Heart left ventricle (tissue), 16 donors: ENCODE measurements at regions not wholly inside any gene's neighbourhood (a gene's known extent, or its start where the extent isn't known, plus 50 kb on each side); places are given as distances from the start of the nearest gene placed in this dataset.

ENCODE experiments used
- ATAC-seq, 4 donors: fragments of 200-7000 bp; cut with Tn5 transposase; one replicate each; pipeline ENCODE4 v1.9.1; 2020 to 2022; ENCODE audit warnings: moderate library complexity in 4 of 4, mild to moderate bottlenecking in 3 of 4, moderate number of reproducible peaks in 1 of 4
- DNase-seq, 5 donors: peaks; one replicate each; pipeline ENCODE4 v3.0.0-alpha.2; 2020
- H3K27ac ChIP-seq, 12 donors: fragments of 200-600 bp; sonication (generic) in 4 of 12; one replicate each; pipeline versions ENCODE4 v1.5.0 to v1.8.0; 2016 to 2022; ENCODE audit warnings: mild to moderate bottlenecking in 2 of 12
- H3K27me3 ChIP-seq, 9 donors: fragments of 200-600 bp; sonication (generic) in 2 of 9; one replicate each; pipeline versions ENCODE4 v1.5.1 to v1.8.0; 2016 to 2022; ENCODE audit warnings: mild to moderate bottlenecking in 3 of 9
- H3K36me3 ChIP-seq, 9 donors: fragments of 200-600 bp; sonication (generic) in 2 of 9; one replicate each; pipeline versions ENCODE4 v1.5.0 to v1.8.0; 2018 to 2022; ENCODE audit warnings: mild to moderate bottlenecking in 2 of 9
- H3K4me1 ChIP-seq, 12 donors: fragments of 200-600 bp; sonication (generic) in 4 of 12; one replicate each; pipeline versions ENCODE4 v1.5.0 to v1.8.0; 2016 to 2022; ENCODE audit warnings: mild to moderate bottlenecking in 3 of 12
- H3K4me3 ChIP-seq, 12 donors: fragments of 200-600 bp; sonication (generic) in 4 of 12; one replicate each; pipeline versions ENCODE4 v1.5.0 to v1.8.0; 2017 to 2022; ENCODE audit warnings: mild to moderate bottlenecking in 9 of 12, moderate library complexity in 4 of 12
- H3K9me3 ChIP-seq, 12 donors: fragments of 200-600 bp; sonication (generic) in 4 of 12; one replicate each; pipeline versions ENCODE4 v1.5.0 to v1.8.0; 2016 to 2022; ENCODE audit warnings: mild to moderate bottlenecking in 1 of 12
- POLR2A ChIP-seq, 2 donors: fragments of 450-650 bp; IDR thresholded peaks; one replicate each; pipeline ENCODE4 v1.6.1; 2017; ENCODE audit warnings: antibody characterized with exemption in 2 of 2, mild to moderate bottlenecking in 2 of 2, moderate library complexity in 2 of 2
- WGBS, 4 donors: extraction: QIAGEN DNeasy Blood & Tissue Kit in 2 of 4; methylation state at CpG; one replicate each; pipeline versions ENCODE4 v1.1.5 to v1.1.7; 2013 to 2018; 5-methylcytosine and 5-hydroxymethylcytosine counted together
- intact Hi-C, 10 donors: fragments of 100-400 bp; cut with DNase I; formaldehyde crosslinking; loops; one replicate each; pipeline versions ENCODE4 v1.11.1 to v1.14.2; 2022
- TF ChIP-seq, protein P1 (sequence below), 12 donors: fragments of 200-600 bp; sonication (generic) in 4 of 12; IDR thresholded peaks; one replicate each; pipeline versions ENCODE4 v1.5.0 to v1.8.0; 2018 to 2022; ENCODE audit warnings: antibody characterized with exemption in 12 of 12, mild to moderate bottlenecking in 5 of 12
- donor health status: ischemic (EF 13 %, LVEDD 7.1; RV severe dilation, severe dysfunction).
- donor health status: healthy with polysubstance abuse.
- donor health status: DM: no; HTN: yes; CAD: no.
- donor health status: DM: no; HTN: no; CAD: no.
- donor health status: ischemic (EF 25% LVEDD 6.9; RV normal size, moderate dysfunction).
- donor health status: ischemic (EF 25% LVEDD 5.7; RV mildly dilated, moderate dysfunction).
- donor health status: healthy.
- donor health status: DM: yes; HTN: yes; CAD: no.
- donor health status: ischemic (EF 35%, LVEDD 5.7; RV mildly dilated, moderate dysfunction).
- donor health status: nonischemic (EF 11% LVEDD 7.7; RV severe dilation, severe dysfunction).
- donor health status: DM: yes; HTN: yes; CAD: no.
- donor health status: PGD.
- donor health status: ischemic (EF 29% LVEDD 5.4; RV normal size, mild dysfunction).
- donor health status: nonischemic (EF 23%, LVEDD 6.1; RV moderate dilation, normal function).

- WGBS, 4 donors = 85 to 92% (median 87%) methylated on average over 4 of the region's 4 CpGs
- no peaks in the 10 kb centered on the region for H3K4me1 ChIP-seq
- no peak for ATAC-seq
- no peaks in the 10 kb centered on the region for H3K27me3 ChIP-seq
- DNase-seq = no peak
- TF ChIP-seq, protein P1, sequence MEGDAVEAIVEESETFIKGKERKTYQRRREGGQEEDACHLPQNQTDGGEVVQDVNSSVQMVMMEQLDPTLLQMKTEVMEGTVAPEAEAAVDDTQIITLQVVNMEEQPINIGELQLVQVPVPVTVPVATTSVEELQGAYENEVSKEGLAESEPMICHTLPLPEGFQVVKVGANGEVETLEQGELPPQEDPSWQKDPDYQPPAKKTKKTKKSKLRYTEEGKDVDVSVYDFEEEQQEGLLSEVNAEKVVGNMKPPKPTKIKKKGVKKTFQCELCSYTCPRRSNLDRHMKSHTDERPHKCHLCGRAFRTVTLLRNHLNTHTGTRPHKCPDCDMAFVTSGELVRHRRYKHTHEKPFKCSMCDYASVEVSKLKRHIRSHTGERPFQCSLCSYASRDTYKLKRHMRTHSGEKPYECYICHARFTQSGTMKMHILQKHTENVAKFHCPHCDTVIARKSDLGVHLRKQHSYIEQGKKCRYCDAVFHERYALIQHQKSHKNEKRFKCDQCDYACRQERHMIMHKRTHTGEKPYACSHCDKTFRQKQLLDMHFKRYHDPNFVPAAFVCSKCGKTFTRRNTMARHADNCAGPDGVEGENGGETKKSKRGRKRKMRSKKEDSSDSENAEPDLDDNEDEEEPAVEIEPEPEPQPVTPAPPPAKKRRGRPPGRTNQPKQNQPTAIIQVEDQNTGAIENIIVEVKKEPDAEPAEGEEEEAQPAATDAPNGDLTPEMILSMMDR (IDR thresholded peaks at IDR 0.05) = no peak
- no peak for TF ChIP-seq POLR2A (IDR thresholded peaks at IDR 0.05)
- H3K36me3 ChIP-seq = no peaks in the 10 kb centered on the region
- intact Hi-C loops = no loop called here
- no peak overlapping the region for H3K4me3 ChIP-seq
- no peak overlapping the region for H3K27ac ChIP-seq
- peaks cover 0 to 8% (median 0%) of the 10 kb centered on the region in 12 donors for H3K9me3 ChIP-seq
Measured at GRCh38 chr18:44198612-44199284, 481.9 kb upstream of the SETBP1 start.

DNA sequence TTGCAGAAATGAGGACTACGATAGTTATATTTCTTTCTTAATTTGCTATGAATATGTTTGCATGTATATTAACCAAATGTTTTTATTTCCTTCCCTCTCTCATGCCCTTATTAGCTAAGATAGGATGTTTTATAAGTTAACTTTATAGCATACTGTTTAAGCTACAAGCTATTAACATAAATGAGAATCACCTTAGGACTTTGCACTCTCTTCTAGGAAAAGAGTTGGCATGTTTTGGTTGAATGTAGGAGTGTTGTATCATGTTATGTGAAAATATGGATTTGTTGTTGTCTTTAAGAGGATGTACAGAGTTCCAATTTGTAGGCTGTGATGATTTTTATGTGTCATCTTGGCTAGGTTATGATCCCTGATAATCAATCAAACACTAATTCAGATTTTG, 467.4 kb upstream of the SETBP1 start:
- TF ChIP-seq, protein P1 (IDR thresholded peaks at IDR 0.05) = no peak
- Histone ChIP-seq H3K36me3 (no peaks in the 10 kb centered on the region), H3K9me3 (no peaks in the 10 kb centered on the region), H3K27ac (no peak overlapping the region), H3K4me1 (no peaks in the 10 kb centered on the region), H3K4me3 (no peak overlapping the region), H3K27me3 (no peaks in the 10 kb centered on the region)
- intact Hi-C loops = no loop called here
- 88 to 95% (median 94%) methylated on average over 1 of the region's 1 CpG for WGBS, 4 donors
- no peak for DNase-seq
- ATAC-seq = no peak

DNA sequence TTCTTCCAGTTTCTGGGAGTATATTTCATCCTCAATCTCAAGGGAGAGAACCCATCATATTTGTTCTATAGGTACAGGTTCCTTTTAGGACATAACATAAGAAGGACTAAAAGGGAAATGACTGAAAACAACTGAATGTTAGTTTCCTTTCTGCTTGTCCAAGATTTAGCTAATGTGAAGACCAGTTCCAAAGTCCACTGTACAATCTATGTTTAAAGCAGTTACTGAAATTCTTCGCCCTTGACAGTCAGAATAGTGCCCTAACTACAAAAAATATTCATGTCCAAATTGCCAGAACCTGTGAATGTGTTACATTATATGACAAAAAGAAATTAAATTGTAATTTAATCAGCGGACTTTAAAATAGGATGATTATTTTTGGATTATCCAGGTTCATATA, 466.3 kb upstream of the SETBP1 start:
- intact Hi-C loops = no loop called here
- no peak overlapping the region for H3K27ac ChIP-seq
- no peaks in the 10 kb centered on the region for H3K9me3 ChIP-seq
- ATAC-seq (no peak), DNase-seq (no peak)
- no peaks in the 10 kb centered on the region for H3K4me1 ChIP-seq
- TF ChIP-seq, protein P1 (IDR thresholded peaks at IDR 0.05) = no peak
- no peak for TF ChIP-seq POLR2A (IDR thresholded peaks at IDR 0.05)
- no peaks in the 10 kb centered on the region for H3K36me3 ChIP-seq
- H3K27me3 ChIP-seq = no peaks in the 10 kb centered on the region
- H3K4me3 ChIP-seq = no peak overlapping the region
- 75 to 86% (median 82%) methylated on average over 2 of the region's 2 CpGs for WGBS, 4 donors

DNA sequence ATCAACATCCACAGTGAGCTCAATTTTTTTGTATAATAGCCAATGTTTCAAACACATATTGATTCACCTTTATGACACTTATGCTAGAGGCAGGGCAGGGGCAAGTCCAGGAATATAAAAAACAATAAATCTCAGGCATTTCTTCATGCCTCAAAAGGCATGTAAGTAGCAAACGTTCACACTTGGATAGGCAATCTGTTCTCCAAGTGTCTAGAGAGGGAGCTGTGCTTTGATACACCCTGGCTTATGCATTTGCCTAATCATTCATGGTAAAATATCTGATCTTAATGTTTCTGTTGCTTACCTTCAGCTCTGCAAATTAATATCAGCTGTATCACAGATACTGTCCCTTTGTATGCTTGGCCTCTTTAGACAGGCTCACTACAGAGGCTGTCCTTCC, 464.5 kb upstream of the SETBP1 start:
- no peak overlapping the region for H3K27ac ChIP-seq
- no peaks in the 10 kb centered on the region for H3K9me3 ChIP-seq
- H3K27me3 ChIP-seq = no peaks in the 10 kb centered on the region
- DNase-seq = no peak
- no peaks in the 10 kb centered on the region for H3K4me1 ChIP-seq
- WGBS, 4 donors = 55 to 75% (median 58%) methylated on average over 1 of the region's 1 CpG
- H3K36me3 ChIP-seq = no peaks in the 10 kb centered on the region
- no peak overlapping the region for H3K4me3 ChIP-seq
- no peak for ATAC-seq
- intact Hi-C loops = no loop called here
- TF ChIP-seq POLR2A (IDR thresholded peaks at IDR 0.05) = no peak
- TF ChIP-seq, protein P1 (IDR thresholded peaks at IDR 0.05) = no peak
